Epidermal melanocyte (primary cell): ENCODE measurements at regions not wholly inside any gene's neighbourhood (a gene's known extent, or its start where the extent isn't known, plus 50 kb on each side); places are given as distances from the start of the nearest gene placed in this dataset.

Source experiments
- DNase-seq: peaks from one replicate; pipeline ENCODE4 v3.0.0; 2011; ENCODE audit warnings: low spot score; ENCODE audit not compliant: insufficient read length

DNA sequence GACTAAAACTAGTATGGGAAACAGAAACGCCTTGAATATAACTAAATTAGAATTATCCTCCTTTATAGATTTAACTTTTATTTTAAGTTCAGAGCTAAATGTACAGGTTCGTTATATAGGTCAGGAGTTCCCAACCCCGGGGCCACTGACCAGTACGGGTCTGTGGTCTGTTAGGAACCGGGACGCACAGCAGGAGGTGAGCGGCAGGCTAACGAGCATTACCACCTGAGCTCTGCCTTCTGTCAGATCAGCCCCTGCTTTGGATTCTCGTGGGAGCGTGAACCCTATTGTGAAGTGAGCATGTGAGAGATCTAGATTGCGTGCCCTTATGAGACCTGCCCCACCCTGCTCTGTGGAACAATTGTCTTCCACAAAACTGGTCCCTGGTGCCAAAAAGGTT is 51.0 kb downstream of the FAT4 start:
- no peak for DNase-seq

DNA sequence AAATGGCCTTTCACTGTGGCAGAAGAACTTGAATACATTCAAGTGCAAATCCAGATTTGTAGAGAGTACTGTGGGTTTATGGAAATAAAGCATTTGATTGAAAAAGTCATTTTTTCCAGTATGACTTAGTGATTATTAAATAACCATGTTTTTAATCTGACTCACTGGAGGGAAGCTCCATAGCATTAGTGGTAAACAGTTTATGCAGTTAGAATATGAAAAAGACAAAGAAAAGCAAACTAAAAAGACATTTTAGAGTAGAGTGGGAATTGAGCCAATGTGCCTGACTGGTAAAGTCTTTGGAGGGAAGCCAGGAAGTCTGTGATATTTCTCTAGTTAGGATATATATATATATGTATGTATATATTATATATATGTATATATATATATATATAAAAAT is 53.4 kb downstream of the FAT4 start:
- DNase-seq: no peak

DNA sequence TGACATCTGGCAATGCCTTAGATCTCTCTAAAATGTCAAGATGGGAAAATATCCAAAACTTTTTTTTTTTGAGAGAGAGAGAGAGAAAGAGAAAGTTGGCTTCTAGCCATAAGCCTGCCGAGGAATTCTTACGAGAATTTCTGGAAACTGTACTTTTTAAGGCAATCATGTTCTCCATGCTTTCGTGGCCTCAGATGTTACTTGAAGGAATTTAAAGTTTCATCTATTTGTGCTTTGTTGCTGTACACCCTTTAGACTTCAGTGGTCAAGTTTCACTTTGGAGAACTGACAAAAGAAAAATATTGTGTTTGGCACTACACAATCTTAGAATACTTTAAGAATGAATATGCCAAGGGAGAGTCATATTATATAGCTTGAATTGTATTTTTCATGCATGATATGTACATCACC is 53.9 kb downstream of the FAT4 start:
- no peak for DNase-seq

DNA sequence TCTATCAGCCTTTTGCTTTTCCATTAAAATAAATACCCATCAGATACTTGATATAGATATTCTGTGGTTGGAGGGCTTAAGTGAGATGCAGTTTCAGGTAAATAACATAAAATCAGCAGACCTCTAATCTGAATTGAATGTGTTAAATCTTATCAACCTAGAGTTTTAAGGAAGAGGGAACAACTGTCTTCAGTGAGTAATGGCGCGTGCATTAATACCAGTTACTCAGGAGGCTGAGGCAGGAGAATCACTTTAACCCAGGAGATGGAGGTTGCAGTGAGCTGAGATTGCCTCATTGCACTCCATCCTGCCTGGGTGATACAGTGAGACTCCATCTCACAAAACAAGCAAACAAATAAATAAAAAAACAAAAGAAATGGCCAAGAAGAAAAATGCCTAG is 54.3 kb downstream of the FAT4 start:
- DNase-seq: no peak

DNA sequence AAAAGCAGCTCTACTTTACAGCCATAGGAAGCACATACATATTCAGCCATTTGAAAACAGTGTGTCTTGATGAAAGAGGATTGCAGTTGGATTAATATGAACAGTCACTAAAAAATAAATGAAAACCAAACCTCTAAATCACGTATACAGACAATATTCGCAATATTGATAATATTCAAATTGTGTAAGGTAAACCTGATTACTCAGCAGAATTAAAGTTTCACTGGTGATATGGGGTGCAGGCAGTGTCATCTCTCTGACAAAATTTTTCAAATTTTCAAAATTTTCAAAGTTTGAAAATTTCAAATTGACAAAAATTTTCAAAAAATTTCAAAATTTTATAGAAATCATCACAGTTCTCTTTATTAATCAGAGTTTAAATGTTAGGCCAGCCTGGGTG is 55.7 kb downstream of the FAT4 start:
- no peak for DNase-seq

DNA sequence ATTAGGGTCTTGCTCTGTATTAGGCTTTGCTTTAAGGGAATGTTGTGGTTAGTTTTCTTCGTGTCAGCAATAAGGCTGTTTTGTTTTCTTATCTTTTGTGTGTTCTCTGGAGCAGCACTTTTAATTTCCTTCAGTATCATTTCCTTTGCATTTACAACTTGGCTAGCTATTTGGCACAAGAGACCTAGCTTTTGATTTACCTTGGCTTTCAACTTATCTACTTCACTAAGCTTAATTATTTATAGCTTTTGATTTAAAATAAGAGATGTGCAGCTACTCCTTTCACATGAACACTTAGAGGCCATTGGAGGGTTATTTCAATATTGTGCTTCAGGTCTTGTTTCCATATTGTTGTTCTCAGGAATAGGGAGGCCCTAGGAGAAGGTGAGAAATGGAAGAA is 68.2 kb downstream of the FAT4 start:
- no peak for DNase-seq

DNA sequence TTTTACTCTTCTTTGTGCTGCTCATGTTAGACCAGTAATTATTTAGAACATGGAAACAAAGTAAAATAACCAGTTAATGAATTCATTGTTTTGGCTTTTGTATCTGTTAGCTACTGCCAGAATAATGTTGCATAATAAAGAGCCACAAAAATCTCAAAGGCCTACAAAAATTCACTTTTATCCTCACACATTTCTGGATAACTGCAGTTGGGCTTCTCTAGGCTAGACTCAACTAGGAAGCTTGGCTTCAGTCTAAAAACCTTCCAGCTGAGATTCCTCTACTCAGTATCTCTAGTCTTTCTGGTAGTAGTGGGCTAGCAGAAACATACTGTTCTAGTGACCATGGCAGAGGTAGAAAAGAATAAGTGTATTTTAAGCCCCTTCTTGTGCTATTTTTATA is 73.0 kb downstream of the FAT4 start:
- no peak for DNase-seq

DNA sequence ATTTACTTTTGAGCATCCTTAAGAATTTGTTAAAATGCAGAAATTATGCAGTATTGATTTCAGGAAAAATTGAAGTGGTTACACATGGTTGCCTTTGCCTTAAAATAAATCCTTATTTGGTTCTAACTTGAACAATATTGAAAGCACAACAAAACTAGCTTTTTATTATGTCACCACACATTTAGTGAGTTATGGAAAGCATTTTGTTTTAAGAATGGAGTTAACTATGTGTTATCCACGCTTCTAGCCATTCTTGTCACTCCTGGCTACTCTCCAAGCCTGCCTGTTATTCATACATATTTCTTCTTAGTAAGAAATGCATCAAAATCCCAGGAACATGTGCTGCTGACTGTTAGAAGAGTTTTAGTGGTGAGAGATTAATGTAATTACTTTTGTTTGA is 73.9 kb downstream of the FAT4 start:
- DNase-seq: no peak

DNA sequence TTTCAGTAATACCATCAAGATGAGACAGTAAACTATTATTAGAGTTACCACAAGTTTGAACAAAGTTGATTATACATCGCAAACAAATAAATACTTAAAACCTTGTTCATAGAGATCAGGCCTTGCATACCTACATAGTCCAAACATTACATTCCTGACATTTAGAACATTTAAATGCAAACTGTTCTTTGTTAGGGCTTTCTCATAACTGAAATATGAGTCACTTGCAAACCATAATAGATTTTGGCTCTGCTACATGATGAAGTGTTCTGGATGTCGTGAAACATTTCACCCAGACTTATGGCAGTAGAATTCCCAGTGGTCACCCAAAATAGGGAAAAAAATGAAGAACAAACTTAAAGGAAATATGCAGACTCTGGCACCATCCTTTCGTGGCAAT is 75.0 kb downstream of the FAT4 start:
- DNase-seq: peak; percentile 16

DNA sequence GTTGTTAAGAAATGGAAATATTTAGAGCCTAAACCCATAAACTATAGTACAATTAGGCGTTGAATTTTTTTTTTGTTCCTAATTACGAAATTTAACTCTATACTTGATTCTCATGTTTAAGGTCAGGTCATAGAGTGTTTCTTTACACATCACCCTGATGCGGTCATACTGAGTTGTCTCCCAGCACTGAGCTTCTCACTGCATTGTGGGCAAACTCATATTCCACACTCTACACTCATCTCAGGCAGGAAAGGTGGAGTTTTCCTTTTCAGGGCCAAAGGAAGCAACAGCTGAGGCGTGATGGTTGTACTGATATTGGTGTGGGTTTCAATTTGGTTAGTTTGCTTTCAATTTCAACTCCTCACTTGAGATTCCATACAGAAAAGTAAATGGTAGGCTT is 75.4 kb downstream of the FAT4 start:
- no peak for DNase-seq

DNA sequence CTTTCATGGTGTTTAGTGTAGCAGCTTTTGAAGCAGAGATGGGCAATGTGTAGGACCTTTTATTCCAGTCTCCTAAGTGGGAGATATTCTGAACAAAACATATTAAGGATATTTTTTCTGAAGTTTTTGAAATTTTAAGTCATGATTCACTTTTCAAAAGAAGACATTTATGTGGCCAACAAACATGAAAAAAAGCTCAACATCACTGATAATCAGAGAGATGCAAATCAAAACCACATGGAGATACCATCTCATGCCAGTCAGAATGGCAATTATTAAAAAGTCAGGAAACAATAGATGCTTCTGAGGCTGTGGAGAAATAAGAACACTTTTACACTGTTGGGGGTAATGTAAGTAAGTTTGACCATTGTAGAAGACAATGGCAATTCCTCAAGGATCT is 76.0 kb downstream of the FAT4 start:
- DNase-seq: no peak

DNA sequence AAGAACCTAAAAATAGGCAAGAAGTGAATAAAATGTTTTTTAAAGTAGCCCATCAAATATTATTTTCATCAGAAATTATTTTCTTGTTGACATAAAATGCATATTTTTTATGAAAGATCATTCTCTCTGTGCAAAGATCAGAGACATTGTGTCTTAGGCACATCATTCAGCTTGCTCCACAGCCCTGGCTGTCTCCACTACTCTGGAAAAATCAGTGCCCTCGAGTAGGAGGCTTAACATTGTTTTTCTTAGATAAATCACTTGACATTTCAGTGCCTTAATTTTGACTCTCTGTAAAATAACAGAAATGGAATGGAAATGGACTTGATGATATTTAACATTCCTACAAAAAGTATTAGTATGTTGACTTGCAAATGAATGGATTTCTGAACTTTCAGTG is 77.9 kb downstream of the FAT4 start:
- DNase-seq: no peak

DNA sequence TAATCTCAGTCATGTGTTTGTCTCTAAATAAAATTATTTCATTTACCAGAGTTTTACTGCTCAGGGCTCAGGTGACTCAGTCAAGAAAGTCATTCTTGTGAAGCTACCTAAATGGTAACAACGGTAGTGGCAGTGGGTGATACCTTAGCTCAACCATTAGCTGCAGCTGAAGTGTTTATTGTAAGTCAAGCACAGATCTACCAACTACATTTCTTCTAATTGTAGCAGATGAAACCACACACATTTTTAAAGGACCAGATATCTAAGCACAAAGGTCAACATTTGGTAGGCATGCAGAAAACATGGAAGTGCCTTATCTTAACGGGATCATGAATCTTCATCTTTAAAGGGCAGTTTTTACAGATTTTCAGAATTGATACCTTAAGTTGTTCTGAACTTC is 79.1 kb downstream of the FAT4 start:
- no peak for DNase-seq

DNA sequence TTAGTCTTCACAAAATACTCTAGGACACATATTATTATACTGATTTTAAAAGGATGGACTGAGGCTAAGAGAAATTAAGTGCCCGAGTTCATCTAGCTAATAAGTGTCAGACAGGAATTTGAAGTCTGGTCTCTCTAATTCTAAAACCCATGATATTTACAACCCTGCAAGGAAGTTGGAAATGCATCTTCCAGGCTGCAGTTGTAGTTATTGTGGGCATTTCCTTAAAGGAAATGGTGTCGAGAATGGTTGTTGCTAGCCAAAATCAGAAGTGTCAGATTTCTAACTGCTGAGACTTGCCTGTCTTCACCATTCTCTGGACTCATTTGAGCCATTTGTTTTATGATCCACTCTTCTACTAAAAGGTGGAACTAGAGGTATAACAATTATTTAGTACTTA is 82.5 kb downstream of the FAT4 start:
- no peak for DNase-seq

DNA sequence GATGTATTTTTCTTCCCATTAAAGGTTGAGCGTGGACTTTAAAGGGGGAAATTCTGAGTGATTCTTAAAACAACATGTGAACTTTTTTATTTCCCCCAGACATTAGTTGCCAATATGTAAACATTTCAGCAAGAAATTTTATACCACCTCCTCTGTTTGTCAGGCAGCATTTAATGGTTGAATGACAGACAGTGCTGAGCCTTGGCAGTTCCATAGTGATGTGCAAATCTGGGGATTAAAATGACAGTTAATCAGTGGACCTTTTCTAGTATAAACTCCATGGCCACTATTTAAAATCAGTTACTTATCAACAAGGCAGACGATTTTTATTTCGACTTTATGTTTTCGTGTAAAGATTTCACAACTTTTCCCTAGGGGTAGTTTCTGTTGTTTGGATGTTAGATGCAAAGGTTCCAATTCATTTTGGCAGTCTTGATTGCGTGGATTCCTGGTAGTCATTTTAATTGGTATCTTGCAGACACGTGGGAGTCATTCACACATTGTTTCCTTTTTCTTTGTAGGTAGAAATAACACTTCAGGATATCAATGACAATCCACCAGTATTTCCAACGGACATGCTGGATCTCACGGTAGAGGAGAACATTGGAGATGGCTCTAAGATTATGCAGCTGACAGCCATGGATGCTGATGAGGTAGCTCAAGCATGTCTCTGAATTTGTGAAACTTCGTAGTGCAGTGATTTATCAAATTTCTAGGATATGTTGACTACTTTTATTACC is 83.7 kb downstream of the FAT4 start:
- no peak for DNase-seq

DNA sequence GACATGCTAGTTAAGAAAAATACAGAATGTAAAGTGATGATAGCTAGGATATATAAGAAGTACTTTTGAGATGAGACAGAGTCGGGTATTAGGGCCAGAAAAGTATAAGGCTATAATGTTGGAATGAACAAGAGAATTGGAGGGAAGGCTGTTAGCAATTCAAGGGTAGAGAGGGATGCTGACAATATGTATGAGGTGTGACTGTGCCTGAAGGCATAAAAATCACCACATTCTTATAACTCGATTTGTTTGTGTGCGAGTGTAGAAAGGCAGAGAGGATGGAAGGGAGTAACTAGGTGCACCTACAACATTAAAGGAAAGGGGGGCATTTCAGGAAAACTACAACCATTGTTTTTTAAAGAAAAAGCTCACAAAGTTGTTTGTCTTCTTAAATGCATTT is 86.0 kb downstream of the FAT4 start:
- DNase-seq: no peak

DNA sequence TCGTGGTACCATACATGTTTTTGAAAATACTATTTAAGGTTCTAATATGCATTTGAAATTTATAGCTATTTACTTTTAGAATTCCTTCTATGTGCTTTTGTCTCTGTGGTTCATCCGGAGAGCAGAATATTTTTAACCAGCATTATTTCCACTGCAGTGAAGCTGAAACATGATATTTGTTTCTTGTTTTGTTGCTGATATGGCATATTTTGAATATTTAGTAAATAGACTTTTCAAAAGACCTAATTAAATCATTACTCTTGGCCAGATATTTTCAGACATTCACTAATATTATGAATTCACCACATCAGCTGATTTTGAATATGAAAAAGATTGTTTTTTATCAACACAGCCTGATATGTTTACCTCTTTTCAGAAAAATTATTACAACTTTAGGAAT is 87.0 kb downstream of the FAT4 start:
- DNase-seq: no peak

DNA sequence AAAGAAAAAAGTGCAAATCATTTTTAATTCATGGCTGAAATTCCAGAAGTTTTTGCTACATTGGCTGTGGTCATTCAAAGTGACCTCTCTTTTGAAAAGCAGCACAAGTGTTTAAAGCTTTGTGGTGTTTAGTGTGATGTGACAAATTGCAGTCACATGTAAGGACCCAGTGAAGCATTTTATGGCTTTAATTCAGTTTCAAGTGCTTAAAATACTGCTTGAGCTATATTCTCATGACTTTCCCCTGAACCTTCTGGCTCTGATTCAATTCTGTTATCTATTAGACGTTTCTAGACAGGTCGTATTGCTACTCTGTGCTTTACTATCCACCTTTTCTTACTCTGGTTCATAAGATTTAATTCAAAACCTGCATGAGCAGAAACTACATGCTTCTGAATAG is 105.8 kb downstream of the FAT4 start:
- DNase-seq: no peak

DNA sequence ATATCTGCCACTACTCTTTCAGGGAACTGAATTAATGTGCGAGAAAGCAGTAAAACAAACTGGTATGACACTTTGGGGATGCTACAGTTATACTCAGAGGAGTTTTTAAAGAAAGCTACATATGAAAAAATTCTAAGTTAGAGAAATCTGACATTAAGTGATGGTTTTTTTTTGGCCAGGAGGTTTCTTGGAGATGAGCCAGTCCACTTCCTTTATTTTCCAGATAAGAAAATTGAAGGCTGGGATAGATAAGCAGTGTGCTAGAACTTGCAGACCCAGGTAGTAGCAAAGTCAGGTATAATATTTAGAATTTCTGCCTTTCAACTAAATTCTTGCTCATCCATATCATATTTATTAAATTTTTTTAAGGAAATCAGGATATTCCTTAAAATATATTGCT is 106.8 kb downstream of the FAT4 start:
- DNase-seq: no peak

DNA sequence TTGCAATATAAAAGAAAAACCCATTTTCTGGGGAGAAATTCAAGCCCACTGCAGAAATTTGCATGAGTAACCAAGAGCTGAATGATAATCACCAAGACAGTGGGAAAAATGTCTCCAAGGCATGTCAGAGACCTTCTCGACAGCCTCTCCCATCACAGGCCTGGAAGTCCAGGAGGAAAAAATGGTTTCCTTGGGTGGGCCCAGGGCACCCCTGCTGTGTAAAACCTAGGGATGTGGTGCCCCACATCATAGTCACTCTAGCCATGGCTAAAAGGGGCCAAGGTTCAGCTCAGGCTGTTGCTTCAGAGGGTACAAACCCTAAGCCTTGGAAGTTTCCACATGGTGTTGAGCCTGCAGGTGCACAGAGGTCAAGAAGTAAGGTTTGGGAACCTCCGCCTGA is 108.4 kb downstream of the FAT4 start:
- no peak for DNase-seq

DNA sequence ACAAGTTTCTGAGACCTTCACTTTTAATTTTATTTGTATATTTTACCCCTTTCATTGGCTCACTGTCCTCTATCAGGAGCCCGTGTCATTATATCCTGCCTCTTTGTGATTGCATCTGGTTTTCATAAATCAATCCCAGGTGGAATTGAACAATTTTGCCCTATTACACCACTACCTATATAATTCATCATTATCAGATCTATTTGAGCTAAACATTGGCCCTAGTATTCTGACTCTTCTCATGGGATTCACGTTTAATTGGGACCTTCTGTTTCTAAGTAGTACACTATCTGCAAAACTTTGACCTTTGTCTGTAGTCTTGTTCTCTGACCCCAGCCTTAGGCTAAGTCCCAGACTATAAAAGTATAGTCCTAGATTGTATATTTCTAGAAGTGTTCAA is 114.1 kb downstream of the FAT4 start:
- no peak for DNase-seq

DNA sequence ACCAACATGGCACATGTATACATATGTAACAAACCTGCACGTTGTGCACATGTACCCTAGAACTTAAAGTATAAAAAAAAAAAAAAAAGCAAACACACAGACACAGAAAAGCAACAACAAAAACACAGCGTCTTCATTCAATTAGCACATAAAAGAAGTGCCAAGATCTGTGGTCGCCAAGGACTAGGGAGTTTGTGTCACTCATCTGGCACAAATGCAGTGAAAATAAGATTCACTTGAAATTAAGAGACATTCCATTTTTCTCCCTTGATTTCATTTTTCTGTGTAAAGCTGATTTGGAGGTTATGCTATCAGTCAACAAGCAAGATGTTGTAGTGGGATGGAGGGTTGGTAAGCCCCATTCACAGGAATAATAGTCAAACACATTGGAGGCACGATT is 115.3 kb downstream of the FAT4 start:
- no peak for DNase-seq

DNA sequence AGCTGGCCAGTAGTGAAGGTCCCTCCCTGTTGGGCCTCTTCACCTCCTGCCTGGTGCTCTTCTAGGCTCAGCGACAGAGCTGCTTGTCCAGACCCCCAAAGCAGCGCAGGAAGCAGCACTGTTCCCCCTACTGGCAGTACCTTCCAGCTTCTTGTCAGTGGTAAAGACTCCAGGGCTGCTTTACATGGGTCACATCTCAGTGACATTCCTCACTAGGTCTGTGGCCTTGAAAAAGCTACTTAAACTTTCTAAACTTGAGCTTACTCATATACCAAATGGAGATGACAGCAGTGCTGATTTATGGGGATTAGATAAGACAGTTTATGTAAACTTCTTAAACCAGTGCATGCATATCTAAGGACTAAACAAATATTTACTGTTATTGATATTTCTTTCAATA is 117.3 kb downstream of the FAT4 start:
- DNase-seq: no peak

DNA sequence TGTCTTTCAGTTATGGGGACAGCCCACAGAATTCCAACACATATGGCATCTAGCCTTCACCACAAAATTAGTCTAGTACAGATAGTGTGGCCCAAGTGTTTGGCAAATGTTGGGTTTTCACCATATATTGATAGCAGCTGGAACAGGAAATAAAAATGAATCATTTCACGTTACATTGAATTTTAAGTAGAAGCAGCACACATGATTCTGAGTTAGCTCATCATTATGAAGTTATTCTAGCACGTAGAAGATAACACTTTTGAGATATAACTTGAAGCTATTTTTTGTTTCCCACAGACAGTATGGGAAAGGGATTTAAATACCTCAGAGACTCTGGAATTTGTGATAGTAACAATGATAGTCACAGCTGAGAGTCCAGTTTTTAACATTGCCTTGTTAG is 118.7 kb downstream of the FAT4 start:
- no peak for DNase-seq
